ENCODE measurements at regions not wholly inside any gene's neighbourhood (a gene's known extent, or its start where the extent isn't known, plus 50 kb on each side); places are given as distances from the start of the nearest gene placed in this dataset.
"Not testable (repeated sequence)": the region's sequence is repeated elsewhere in the genome, so short reads cannot be mapped to it uniquely, and the experiment has no call there.

GRCh38 chr6:88454658-88455057, 288.5 kb upstream of the CNR1 start:
- no peak for TF ChIP-seq Cebpa-rat (IDR thresholded peaks at IDR 0.05)
- Histone ChIP-seq H3K27ac (no peak overlapping the region), H3K36me3 (no peaks in the 10 kb centered on the region), H3K4me1 (no peaks in the 10 kb centered on the region), H4K20me1 (no peaks in the 10 kb centered on the region), H3K4me2 (no peak overlapping the region), H3K27me3 (no peaks in the 10 kb centered on the region), H3K4me3 (no peak overlapping the region), H3K9ac (no peak overlapping the region), H3K9me3 (replicated peaks in 1 of 11) (no peaks in the 10 kb centered on the region)

- no peaks in the 10 kb centered on the region for H3K9me3 ChIP-seq (replicated peaks in 1 of 11)
- H3K9ac ChIP-seq, result no peak overlapping the region
- H3K4me1 ChIP-seq, result no peaks in the 10 kb centered on the region
- no peaks in the 10 kb centered on the region for H3K36me3 ChIP-seq
- no peak for TF ChIP-seq Cebpa-rat (IDR thresholded peaks at IDR 0.05)
- H4K20me1 ChIP-seq, result no peaks in the 10 kb centered on the region
- H3K27me3 ChIP-seq, result no peaks in the 10 kb centered on the region
- no peak overlapping the region for H3K27ac ChIP-seq
- no peak overlapping the region for H3K4me2 ChIP-seq
- no peak overlapping the region for H3K4me3 ChIP-seq
These were observed 283.6 kb upstream of the CNR1 start for GRCh38 chr6:88449770-88450169.

GRCh38 chr6:88445188-88445965, 279.2 kb upstream of the CNR1 start:
- Histone ChIP-seq H3K4me3 (no peak overlapping the region), H4K20me1 (no peaks in the 10 kb centered on the region), H3K27me3 (no peaks in the 10 kb centered on the region), H3K9me3 (replicated peaks in 1 of 11) (no peaks in the 10 kb centered on the region), H3K9ac (no peak overlapping the region), H3K36me3 (no peaks in the 10 kb centered on the region), H3K27ac (no peak overlapping the region), H3K4me2 (no peak overlapping the region), H3K4me1 (peaks cover 0 to 9% (median 0%) of the 10 kb centered on the region in 10 experiments; a peak in 4 of 20 replicates)
- TF ChIP-seq Cebpa-rat (IDR thresholded peaks at IDR 0.05), result no peak

- Histone ChIP-seq H3K36me3 (no peaks in the 10 kb centered on the region), H3K4me2 (no peak overlapping the region), H3K27me3 (no peaks in the 10 kb centered on the region), H3K27ac (no peak overlapping the region), H3K9ac (no peak overlapping the region), H3K9me3 (replicated peaks in 1 of 11) (no peaks in the 10 kb centered on the region), H4K20me1 (no peaks in the 10 kb centered on the region), H3K4me1 (peaks cover 0 to 9% (median 0%) of the 10 kb centered on the region in 10 experiments; a peak in 4 of 20 replicates), H3K4me3 (no peak overlapping the region)
- TF ChIP-seq Cebpa-rat (IDR thresholded peaks at IDR 0.05), result no peak
These were observed 277.4 kb upstream of the CNR1 start for GRCh38 chr6:88443554-88443953.

- H3K27me3 ChIP-seq, result no peaks in the 10 kb centered on the region
- H4K20me1 ChIP-seq, result no peaks in the 10 kb centered on the region
- H3K9me3 ChIP-seq (replicated peaks in 1 of 11), result no peaks in the 10 kb centered on the region
- no peak for TF ChIP-seq Cebpa-rat (IDR thresholded peaks at IDR 0.05)
- H3K4me2 ChIP-seq, result no peak overlapping the region
- no peaks in the 10 kb centered on the region for H3K36me3 ChIP-seq
- peaks cover 0 to 9% (median 0%) of the 10 kb centered on the region in 10 experiments; a peak in 4 of 20 replicates for H3K4me1 ChIP-seq
- H3K27ac ChIP-seq, result no peak overlapping the region
- H3K9ac ChIP-seq, result no peak overlapping the region
- no peak overlapping the region for H3K4me3 ChIP-seq
These were observed 276.6 kb upstream of the CNR1 start for GRCh38 chr6:88442737-88443136.

GRCh38 chr6:88441346-88441745, 275.2 kb upstream of the CNR1 start:
- TF ChIP-seq Cebpa-rat (IDR thresholded peaks at IDR 0.05), result no peak
- H3K9me3 ChIP-seq (replicated peaks in 1 of 11), result no peaks in the 10 kb centered on the region
- H3K4me3 ChIP-seq, result no peak overlapping the region
- H3K27me3 ChIP-seq, result no peaks in the 10 kb centered on the region
- no peak overlapping the region for H3K9ac ChIP-seq
- H3K4me1 ChIP-seq, result peaks cover 0 to 9% (median 0%) of the 10 kb centered on the region in 10 experiments; a peak in 4 of 20 replicates
- no peaks in the 10 kb centered on the region for H3K36me3 ChIP-seq
- H3K4me2 ChIP-seq, result peak overlapping the region in 4 of 11 experiments; percentile 3 to 24 (median 16); a peak in 2 of 22 replicates
- H3K27ac ChIP-seq, result no peak overlapping the region
- no peaks in the 10 kb centered on the region for H4K20me1 ChIP-seq

GRCh38 chr6:88428068-88428467, 261.9 kb upstream of the CNR1 start:
- no peak for TF ChIP-seq Cebpa-rat (IDR thresholded peaks at IDR 0.05)

GRCh38 chr6:88426005-88426404, 259.9 kb upstream of the CNR1 start:
- H3K9me3 ChIP-seq (replicated peaks in 1 of 11), result no peaks in the 10 kb centered on the region
- H3K9ac ChIP-seq, result no peak overlapping the region
- no peak overlapping the region for H3K27ac ChIP-seq
- no peaks in the 10 kb centered on the region for H4K20me1 ChIP-seq
- no peaks in the 10 kb centered on the region for H3K27me3 ChIP-seq
- no peaks in the 10 kb centered on the region for H3K4me1 ChIP-seq
- TF ChIP-seq Cebpa-rat (IDR thresholded peaks at IDR 0.05), result no peak
- H3K4me3 ChIP-seq, result no peak overlapping the region
- no peaks in the 10 kb centered on the region for H3K36me3 ChIP-seq
- no peak overlapping the region for H3K4me2 ChIP-seq

More at GRCh38 chr6:88428068-88428467, 261.9 kb upstream of the CNR1 start:
- H3K4me1 ChIP-seq, result no peaks in the 10 kb centered on the region
- no peaks in the 10 kb centered on the region for H4K20me1 ChIP-seq
- H3K27me3 ChIP-seq, result no peaks in the 10 kb centered on the region
- no peaks in the 10 kb centered on the region for H3K9me3 ChIP-seq (replicated peaks in 1 of 11)
- H3K9ac ChIP-seq, result no peak overlapping the region
- no peak overlapping the region for H3K4me2 ChIP-seq
- H3K4me3 ChIP-seq, result no peak overlapping the region
- H3K27ac ChIP-seq, result no peak overlapping the region
- no peaks in the 10 kb centered on the region for H3K36me3 ChIP-seq

GRCh38 chr6:88422831-88423230, 256.7 kb upstream of the CNR1 start:
- no peak overlapping the region for H3K4me2 ChIP-seq
- no peaks in the 10 kb centered on the region for H3K27me3 ChIP-seq
- no peaks in the 10 kb centered on the region for H4K20me1 ChIP-seq
- H3K4me3 ChIP-seq, result no peak overlapping the region
- no peak overlapping the region for H3K27ac ChIP-seq
- no peak for TF ChIP-seq Cebpa-rat (IDR thresholded peaks at IDR 0.05)
- H3K36me3 ChIP-seq, result no peaks in the 10 kb centered on the region
- H3K9me3 ChIP-seq (replicated peaks in 1 of 11), result no peaks in the 10 kb centered on the region
- H3K4me1 ChIP-seq, result no peaks in the 10 kb centered on the region
- H3K9ac ChIP-seq, result no peak overlapping the region

- H3K4me2 ChIP-seq; H4K20me1 ChIP-seq; H3K27me3 ChIP-seq; H3K9me3 ChIP-seq (replicated peaks in 1 of 11); H3K9ac ChIP-seq; H3K4me3 ChIP-seq; H3K36me3 ChIP-seq; H3K4me1 ChIP-seq; H3K27ac ChIP-seq: not testable (repeated sequence)
These were observed 254.9 kb upstream of the CNR1 start for GRCh38 chr6:88420967-88421488.

GRCh38 chr6:88418921-88419810, 253.0 kb upstream of the CNR1 start:
- not testable (repeated sequence) for H3K4me3 ChIP-seq; H3K27me3 ChIP-seq; H3K4me2 ChIP-seq; H3K9ac ChIP-seq; H3K36me3 ChIP-seq; H3K4me1 ChIP-seq; H4K20me1 ChIP-seq; H3K9me3 ChIP-seq (replicated peaks in 1 of 11); H3K27ac ChIP-seq

- H3K9me3 ChIP-seq (replicated peaks in 1 of 11); H3K4me1 ChIP-seq; H3K27ac ChIP-seq; H3K9ac ChIP-seq; H3K36me3 ChIP-seq; H3K4me2 ChIP-seq; H3K27me3 ChIP-seq; H3K4me3 ChIP-seq; H4K20me1 ChIP-seq: not testable (repeated sequence)
These were observed 251.2 kb upstream of the CNR1 start for GRCh38 chr6:88417361-88417760.

Data from BLaER1 treated with 17β-estradiol and CSF1 and Interleukin-3, amounts not matched to agents 10 nM and 100 nM (cell line).